ENCODE measurements at regions not wholly inside any gene's neighbourhood (a gene's known extent, or its start where the extent isn't known, plus 50 kb on each side); places are given as distances from the start of the nearest gene placed in this dataset.

DNA sequence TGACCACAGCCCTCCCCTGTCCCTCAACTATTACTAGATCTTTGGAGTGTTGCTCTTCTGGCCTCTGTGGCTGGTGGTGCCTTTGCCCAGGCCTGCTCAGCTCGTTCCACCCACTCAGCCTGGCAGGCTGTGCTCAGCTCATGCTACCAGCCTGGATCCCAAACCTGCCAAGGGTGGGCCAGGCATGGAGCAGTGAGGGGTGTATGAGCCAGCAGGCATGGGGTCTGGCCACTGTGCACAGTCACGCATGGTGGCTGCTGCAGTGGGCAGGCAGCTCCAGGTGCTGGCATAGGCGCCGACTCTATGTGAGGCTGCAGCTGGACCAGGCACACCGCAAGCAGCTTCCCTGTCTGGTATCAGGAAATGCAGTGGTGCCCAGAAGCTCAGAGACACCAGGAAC lies 449.9 kb downstream of the MATN1 start:
- DNase-seq (ENCODE audit: low read depth): no peak
- no peak overlapping the region for H3K4me3 ChIP-seq (ENCODE audit: low read depth, low read length)
- no peak for TF ChIP-seq MAX (IDR thresholded peaks at IDR 0.05; ENCODE audit: low read depth, low read length)
- TF ChIP-seq, protein P1, sequence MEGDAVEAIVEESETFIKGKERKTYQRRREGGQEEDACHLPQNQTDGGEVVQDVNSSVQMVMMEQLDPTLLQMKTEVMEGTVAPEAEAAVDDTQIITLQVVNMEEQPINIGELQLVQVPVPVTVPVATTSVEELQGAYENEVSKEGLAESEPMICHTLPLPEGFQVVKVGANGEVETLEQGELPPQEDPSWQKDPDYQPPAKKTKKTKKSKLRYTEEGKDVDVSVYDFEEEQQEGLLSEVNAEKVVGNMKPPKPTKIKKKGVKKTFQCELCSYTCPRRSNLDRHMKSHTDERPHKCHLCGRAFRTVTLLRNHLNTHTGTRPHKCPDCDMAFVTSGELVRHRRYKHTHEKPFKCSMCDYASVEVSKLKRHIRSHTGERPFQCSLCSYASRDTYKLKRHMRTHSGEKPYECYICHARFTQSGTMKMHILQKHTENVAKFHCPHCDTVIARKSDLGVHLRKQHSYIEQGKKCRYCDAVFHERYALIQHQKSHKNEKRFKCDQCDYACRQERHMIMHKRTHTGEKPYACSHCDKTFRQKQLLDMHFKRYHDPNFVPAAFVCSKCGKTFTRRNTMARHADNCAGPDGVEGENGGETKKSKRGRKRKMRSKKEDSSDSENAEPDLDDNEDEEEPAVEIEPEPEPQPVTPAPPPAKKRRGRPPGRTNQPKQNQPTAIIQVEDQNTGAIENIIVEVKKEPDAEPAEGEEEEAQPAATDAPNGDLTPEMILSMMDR (IDR thresholded peaks at IDR 0.05; ENCODE audit: low read depth, low read length): no peak
- TF ChIP-seq MYC (IDR thresholded peaks at IDR 0.05; ENCODE audit: low read depth, low read length): no peak

- no peak for TF ChIP-seq MYC (IDR thresholded peaks at IDR 0.05; ENCODE audit: low read depth, low read length)
- no peak for TF ChIP-seq MAX (IDR thresholded peaks at IDR 0.05; ENCODE audit: low read depth, low read length)
- TF ChIP-seq POLR2A (IDR thresholded peaks at IDR 0.05; ENCODE audit: extremely low read depth, insufficient read length): no peak
- TF ChIP-seq, protein P1 (IDR thresholded peaks at IDR 0.05; ENCODE audit: low read depth, low read length): no peak
- DNase-seq (ENCODE audit: low read depth): no peak
- no peak overlapping the region for H3K4me3 ChIP-seq (ENCODE audit: low read depth, low read length)
Measured at GRCh38 chr1:30273021-30273325, 450.4 kb downstream of the MATN1 start.

DNA sequence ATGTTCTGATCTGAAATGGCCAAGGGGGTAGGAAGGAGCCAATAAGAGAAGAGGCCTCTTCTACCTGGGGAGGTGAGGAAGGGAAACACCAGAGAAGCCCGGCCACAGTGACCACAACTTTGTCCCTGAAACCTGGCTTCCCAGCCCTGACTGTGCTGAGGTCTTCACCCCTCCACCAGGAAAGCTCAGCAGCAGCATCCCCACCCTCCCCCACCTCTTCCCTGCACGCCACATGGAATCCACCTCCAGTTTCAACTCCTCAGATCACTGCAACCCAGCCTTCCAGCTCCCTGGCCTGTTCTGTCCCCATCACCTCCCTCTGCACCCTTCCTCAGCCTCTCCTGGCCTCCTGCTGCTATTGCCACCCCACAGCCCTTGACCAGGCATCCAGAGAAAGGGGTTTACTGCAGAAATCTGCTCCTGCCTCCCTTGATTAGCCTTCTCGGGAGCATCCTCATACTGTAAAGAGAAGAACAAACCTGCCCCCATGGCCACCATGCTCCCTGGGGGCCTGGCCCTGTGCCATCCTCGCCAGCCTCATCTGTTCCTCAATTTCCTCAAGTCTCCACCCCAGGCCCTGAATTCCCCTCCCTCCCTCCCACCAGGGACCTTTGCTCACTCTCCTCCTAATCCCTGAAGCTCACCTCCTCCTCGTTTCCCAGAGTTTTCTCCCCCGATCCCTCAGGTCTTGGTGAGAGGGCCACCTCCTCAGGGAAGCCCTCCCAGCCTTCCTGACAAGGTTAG lies 450.9 kb downstream of the MATN1 start:
- H3K4me3 ChIP-seq (ENCODE audit: low read depth, low read length): no peak overlapping the region
- TF ChIP-seq MAX (IDR thresholded peaks at IDR 0.05; ENCODE audit: low read depth, low read length) (no peak), POLR2A (IDR thresholded peaks at IDR 0.05; ENCODE audit: extremely low read depth, insufficient read length) (no peak), MYC (IDR thresholded peaks at IDR 0.05; ENCODE audit: low read depth, low read length) (no peak)
- TF ChIP-seq, protein P1 (IDR thresholded peaks at IDR 0.05; ENCODE audit: low read depth, low read length): no peak
- no peak for DNase-seq (ENCODE audit: low read depth)

GRCh38 chr1:30271401-30272276 lies 451.7 kb downstream of the MATN1 start:
- TF ChIP-seq MYC (IDR thresholded peaks at IDR 0.05; ENCODE audit: low read depth, low read length) (no peak), MAX (IDR thresholded peaks at IDR 0.05; ENCODE audit: low read depth, low read length) (no peak), POLR2A (IDR thresholded peaks at IDR 0.05; ENCODE audit: extremely low read depth, insufficient read length) (no peak)
- TF ChIP-seq, protein P1 (IDR thresholded peaks at IDR 0.05; ENCODE audit: low read depth, low read length): no peak
- no peak overlapping the region for H3K4me3 ChIP-seq (ENCODE audit: low read depth, low read length)
- no peak for DNase-seq (ENCODE audit: low read depth)

DNA sequence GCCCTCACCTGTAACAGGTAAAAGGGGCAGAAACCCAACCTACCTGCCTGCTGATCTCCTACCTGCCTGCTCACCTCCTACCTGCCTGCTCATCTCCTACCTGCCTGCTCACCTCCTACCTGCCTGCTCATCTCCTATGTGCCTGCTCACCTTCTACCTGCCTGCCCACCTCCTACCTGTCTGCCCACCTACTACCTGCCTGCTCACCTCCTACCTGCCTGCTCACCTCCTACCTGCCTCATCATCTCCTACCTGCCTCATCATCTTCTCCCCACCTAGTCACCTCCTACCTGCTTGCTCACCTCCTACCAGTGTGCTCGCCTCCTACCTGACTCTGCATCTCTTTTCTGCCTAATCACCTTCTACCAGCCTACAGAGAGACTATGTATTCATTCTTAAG lies 452.9 kb downstream of the MATN1 start:
- H3K4me3 ChIP-seq (ENCODE audit: low read depth, low read length): no peak overlapping the region
- no peak for DNase-seq (ENCODE audit: low read depth)
- TF ChIP-seq MAX (IDR thresholded peaks at IDR 0.05; ENCODE audit: low read depth, low read length) (no peak), MYC (IDR thresholded peaks at IDR 0.05; ENCODE audit: low read depth, low read length) (no peak), POLR2A (IDR thresholded peaks at IDR 0.05; ENCODE audit: extremely low read depth, insufficient read length) (no peak)
- TF ChIP-seq, protein P1 (IDR thresholded peaks at IDR 0.05; ENCODE audit: low read depth, low read length): no peak

Data from NB4 (cell line).